Dermis microvascular lymphatic vessel endothelial cell (primary cell): ENCODE measurements at regions not wholly inside any gene's neighbourhood (a gene's known extent, or its start where the extent isn't known, plus 50 kb on each side); places are given as distances from the start of the nearest gene placed in this dataset.

ENCODE experiments used
- DNase-seq, 2 donors: peaks; one replicate each; pipeline versions ENCODE4 v3.0.0 to v3.0.0-alpha.2; 2010; ENCODE audit warnings: low read depth in 2 of 2

GRCh38 chr12:132393991-132394949, 64.9 kb upstream of the GALNT9 start:
- no peak for DNase-seq

GRCh38 chr12:132393245-132393795, 63.9 kb upstream of the GALNT9 start:
- DNase-seq, result no peak

- no peak for DNase-seq
Measured at GRCh38 chr12:132392389-132393244, 63.2 kb upstream of the GALNT9 start.

- no peak for DNase-seq
Measured at GRCh38 chr12:132391326-132392041, 62.1 kb upstream of the GALNT9 start.

GRCh38 chr12:132390287-132391076, 61.1 kb upstream of the GALNT9 start:
- no peak for DNase-seq

- no peak for DNase-seq
Measured at GRCh38 chr12:132389526-132390286, 60.3 kb upstream of the GALNT9 start.

GRCh38 chr12:132389026-132389425, 59.6 kb upstream of the GALNT9 start:
- no peak for DNase-seq

GRCh38 chr12:132388379-132389015, 59.1 kb upstream of the GALNT9 start:
- DNase-seq, result no peak

GRCh38 chr12:132386926-132387497, 57.6 kb upstream of the GALNT9 start:
- no peak for DNase-seq

- no peak for DNase-seq
Measured at GRCh38 chr12:132385923-132386751, 56.7 kb upstream of the GALNT9 start.

- DNase-seq, result no peak
Measured at GRCh38 chr12:132384916-132385774, 55.8 kb upstream of the GALNT9 start.

GRCh38 chr12:132380641-132381040, 51.3 kb upstream of the GALNT9 start:
- no peak for DNase-seq

GRCh38 chr12:132379996-132380395, 50.6 kb upstream of the GALNT9 start:
- no peak for DNase-seq

GRCh38 chr12:132379576-132379975, 50.2 kb upstream of the GALNT9 start:
- DNase-seq, result no peak
